ENCODE measurements at regions not wholly inside any gene's neighbourhood (a gene's known extent, or its start where the extent isn't known, plus 50 kb on each side); places are given as distances from the start of the nearest gene placed in this dataset.

DNA sequence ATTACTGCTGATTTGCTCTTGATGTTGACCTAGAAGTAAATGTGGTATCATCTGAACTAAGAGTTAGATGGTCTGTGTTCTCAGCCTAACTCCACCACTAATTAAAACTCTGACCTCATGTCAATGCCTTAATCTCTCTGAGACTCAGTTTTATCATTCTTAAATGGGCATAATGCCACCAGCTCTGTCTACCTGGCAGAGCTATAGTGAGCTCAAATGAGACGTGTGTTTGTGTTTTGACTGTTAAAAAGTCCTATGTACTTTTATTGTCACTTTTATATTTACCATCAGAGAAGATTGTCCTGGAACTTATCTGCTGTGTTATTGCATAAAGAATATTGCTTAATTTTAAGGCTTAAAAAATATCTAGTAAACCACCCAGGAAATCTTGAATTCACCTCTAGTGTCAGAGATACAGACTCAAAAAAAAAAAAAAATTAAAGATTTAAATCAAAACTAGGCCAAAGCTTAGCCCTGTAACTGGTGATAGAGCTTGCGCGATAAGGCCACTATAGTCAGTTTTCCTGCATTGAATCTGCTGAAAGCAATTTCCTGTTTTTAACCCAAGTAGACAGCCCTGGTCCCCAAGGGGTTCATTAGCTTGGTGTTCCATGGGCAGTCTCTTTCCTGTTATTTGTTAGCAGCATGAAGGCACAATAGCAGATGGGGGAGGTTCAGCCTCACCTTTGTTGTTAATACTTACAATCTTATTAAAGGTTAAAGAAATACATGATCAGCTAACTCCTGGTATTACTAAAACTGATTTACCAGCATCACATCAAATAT lies 261.8 kb downstream of the ATP23 start:
- DNase-seq = no peak

DNA sequence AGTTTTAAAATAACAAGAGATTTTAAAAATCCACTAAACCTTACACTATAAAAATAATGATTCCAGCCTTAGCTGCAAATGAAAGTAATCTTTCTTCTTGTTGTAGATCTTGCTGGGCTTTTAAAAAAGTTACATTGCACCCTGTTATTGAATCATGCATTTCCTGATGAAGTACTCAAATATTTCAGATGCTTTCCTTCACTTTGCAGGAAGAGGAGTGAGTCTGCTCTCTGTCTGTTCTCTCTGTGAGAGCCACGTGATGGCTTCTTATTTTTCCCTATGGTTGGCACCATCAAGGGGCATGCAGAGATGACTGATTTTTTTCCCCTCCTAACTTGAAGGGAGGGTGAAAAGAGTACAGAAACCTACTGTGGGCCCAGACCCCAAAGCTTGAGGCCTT lies 262.7 kb downstream of the ATP23 start:
- DNase-seq = no peak

DNA sequence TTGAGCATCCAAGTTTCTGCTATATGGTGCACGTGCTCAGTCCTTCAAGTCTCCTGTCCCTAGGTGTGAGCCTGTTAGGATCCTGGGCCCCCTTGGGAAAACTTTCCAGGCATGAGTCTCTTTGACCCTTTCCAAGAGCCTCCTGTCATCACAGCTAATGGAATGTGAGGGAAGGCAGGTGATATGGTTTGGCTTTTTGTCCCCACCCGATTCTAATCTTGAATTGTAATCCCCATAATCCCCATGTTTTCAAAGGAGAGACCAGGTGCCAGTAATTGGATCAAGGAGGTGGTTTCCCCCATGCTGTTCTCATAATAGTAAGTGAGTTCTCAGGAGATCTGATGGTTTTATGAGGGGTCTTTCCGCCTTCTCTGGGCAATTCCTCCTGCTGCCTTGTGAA lies 265.5 kb downstream of the ATP23 start:
- no peak for DNase-seq

DNA sequence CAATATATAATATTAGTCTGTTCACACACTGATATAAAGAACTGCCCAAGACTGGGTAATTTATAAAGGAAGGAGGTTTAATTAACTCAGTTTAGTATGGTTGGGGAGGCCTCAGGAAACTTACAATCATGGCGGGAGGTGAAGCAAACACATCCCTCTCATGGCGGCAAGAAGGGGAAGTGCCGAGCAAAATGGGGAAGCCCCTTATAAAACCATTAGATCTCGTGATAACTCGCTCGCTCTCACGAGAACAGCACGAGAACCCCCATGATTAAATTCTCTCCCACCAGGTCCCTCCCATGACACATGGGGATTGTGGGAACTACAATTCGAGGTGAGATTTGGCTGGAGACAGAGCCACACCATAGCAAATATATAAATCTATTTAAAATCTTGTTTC lies 269.8 kb downstream of the ATP23 start:
- no peak for DNase-seq

DNA sequence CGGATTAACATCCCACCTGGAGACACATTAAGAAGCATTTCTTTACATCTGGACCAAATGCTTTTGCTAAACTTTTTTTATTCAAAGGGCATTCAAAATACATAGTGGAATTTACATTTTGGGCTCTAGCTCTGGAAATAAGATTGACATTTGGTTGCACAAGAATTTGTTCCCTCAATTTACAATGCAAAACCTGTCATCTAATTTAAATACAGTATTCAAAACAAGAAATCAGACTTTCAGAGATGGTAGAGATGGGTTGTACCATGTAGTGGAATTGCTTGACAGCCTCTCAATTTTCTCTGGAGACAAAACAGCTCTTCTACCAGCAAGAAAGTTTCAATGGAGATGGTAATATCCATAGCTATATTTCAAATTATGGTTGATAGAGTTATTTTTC lies 275.8 kb downstream of the ATP23 start:
- DNase-seq = no peak

DNA sequence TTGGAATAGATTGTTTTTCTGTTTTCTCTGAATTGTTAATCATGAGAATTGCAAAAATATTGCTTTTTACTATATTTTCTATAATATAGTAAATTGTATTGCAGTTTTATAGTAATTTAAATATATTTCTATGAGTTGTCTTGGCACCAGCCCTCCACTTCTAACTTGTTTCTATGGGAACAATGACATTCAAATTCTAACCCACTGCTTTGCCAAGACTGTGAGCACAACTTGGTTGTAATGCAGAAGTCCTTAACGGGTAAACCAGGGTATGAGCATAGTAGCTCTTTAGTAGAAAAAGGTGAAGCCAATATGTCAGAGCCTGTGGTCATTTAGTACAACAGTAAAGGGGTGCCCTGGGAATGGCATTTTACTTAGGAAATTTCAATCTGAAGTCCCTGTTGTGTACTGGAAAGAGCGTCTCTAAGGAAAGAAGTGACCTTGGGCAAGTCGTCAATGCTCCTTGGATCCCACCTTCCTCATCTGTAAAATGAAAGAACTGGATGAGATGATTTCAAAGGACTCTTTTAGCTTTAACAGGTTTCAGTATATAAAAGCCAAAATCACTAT lies 283.3 kb downstream of the ATP23 start:
- no peak for DNase-seq

DNA sequence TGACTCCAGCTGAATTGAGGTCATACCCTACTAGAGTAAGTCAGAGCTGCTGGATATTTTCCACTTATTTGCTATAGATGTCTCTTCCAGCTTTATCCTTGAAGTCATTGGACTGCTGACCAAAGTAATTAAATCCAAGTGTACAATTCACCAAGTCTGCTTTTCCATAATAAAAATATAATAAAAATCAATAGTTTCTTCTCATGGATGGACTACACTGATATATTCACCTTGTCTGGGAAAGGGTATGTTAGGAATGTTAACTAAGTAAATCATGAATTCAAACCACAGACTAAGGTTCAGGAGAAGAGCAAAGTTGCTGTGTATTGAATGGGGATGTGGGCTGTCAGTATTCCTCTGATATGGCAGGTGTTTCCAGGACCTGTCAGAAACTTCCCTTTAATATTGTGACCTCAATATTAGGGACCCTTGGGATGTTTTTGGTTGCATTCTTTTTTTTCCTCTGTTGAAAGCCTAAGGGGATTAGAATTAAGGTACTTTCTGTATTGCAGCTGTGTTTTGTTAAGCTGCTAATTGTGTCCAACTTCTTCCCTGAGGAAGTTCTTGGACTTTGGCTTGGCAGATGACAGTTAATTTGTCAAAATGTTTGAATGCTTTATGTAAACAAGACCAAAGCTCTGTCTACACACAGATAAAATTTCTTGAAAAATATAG lies 284.0 kb downstream of the ATP23 start:
- no peak for DNase-seq

DNA sequence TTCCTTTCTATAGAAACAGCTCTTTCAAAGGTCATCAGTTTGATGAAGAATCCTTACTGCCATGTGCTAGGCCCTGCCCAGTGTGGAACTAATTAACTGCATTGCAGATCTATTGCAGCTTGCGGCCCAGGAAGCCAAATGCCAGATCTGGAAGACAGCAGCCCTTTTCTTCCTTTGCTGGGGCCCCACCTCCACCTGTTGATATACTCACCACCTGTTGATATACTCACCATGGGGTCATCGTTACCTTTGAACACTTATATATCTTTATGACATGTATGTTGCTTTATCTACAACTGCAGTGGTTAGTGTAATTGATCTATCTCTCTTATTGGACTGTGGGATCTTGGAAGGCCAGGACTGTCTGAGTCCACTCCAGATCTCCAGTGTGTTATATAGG lies 292.5 kb downstream of the ATP23 start:
- DNase-seq = no peak

DNA sequence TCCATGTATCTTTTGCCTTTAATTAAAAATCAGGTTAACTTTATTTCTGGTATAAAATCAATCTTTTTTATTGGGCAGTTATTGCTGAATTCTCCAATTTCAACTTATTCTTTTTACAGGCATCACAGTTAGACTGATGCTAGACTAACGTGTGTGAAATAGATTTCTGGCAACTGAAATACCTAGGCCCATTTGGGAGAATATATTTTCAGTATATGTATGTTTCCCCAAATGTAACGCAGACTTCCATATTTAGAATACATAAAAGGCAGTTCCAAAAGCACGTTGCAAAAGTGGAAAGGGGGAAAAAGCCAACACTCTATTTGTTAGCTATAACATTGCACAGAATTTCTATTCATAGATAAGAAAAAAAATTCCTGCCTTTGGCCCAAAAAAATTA lies 297.0 kb downstream of the ATP23 start:
- no peak for DNase-seq

DNA sequence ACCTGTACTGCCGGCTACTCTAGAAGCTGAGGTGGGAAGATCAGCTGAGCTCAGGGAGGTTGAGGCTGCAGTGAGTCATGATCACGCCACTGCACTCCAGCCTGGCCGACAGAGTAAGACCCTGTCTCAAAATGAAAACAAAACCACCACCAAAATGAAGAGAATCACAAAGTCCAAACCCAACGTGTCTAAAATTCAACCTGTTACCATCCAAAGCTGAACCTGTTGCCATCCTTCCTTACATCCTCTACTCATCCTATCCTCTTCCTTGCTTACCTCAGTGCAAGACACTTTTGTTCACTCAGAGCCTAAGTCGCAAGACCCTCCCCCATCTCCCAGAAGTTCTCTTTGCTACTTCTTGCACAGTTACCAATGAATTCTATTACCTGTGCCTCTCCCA lies 299.7 kb downstream of the ATP23 start:
- no peak for DNase-seq

DNA sequence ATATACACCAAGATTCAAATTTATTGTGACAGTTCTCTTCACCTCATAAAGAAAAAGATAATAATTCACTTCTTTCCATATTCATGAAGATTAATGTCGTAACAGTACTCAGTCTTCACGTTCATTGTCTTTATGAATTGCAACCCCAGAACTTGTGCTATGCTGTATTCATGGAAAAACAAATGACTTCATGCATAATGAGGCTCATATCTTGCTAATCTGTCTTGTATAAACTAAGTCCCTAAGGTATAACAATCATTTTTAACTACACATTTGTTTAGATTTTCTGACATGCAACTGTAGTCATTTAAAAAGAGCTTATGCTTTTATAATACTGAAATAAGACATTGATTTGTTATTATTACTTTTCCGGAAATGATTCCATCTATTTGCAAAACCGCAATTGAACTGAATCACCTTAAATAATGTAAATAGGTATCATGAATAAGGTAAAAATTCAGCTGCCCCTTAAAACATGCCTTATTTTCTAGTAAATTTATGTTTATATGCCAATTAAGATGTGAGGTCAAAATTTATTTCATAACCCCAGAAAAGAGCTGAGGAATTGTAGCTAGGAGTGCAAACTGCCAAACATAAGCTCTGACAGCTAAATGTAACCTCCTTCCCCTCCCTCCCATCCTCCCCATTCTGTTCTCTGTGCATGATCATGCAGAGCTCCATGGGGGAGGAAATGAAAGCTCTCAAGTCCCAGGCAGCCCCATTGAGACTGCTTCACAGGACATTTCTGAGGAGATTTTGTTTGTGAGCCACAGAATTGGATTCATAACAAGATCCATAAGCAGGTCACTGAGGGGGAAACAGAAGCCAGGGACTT lies 301.6 kb downstream of the ATP23 start:
- DNase-seq = no peak

DNA sequence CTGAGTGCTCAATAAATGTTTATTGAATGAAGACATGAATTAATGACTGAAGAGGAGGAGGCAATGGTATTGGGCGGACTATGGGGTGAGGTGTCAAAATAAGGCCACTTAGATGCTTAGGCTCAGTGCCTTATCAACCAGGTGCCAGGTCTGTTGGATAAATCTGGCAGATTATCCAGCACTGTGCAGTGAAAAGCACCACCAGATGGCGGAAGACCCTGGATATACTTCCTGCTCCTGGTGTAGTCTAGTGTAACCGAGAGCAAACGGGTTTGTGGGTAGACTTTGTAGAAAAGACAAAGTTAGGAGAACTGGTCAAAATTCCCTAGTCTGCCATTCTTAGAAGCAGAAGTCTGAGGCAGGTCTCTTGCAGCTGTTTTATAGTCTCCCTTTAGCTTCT lies 306.3 kb downstream of the ATP23 start:
- no peak for DNase-seq

DNA sequence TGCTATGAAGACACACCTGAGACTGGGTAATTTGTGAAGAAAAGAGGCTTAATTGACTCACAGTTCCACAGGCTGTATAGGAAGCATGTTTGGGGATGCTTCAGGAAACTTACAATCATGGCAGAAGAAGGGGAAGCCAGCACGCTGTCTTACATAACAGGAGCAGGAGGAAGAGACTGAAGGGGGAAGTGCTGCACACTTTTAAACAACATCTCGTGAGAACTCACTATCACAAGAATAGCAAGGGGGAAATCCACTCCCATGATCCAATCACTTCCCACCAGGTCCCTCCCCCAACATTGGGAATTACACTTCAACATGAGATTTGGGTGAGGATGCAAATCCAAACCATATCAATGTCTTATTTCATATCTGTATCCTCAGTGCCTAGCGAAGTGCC lies 307.2 kb downstream of the ATP23 start:
- DNase-seq = no peak

DNA sequence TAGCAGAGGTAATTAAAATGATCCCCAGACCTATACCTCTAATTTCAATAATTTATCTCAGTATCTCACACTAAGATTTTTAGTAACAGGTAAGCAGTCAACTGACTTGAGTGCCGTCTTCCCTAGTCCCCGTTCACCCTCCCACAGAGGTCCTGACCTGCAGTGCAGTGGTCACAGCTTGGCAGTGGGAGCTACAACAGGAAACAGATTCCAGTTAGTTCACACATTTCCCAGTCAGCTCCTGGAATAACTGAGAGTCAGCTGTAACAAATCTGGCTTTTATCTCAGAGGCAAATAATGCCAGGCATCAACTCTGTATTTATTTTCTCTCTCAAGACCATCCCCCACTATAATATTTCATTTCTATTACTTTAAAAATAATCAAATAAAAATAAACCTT lies 308.2 kb downstream of the ATP23 start:
- no peak for DNase-seq

DNA sequence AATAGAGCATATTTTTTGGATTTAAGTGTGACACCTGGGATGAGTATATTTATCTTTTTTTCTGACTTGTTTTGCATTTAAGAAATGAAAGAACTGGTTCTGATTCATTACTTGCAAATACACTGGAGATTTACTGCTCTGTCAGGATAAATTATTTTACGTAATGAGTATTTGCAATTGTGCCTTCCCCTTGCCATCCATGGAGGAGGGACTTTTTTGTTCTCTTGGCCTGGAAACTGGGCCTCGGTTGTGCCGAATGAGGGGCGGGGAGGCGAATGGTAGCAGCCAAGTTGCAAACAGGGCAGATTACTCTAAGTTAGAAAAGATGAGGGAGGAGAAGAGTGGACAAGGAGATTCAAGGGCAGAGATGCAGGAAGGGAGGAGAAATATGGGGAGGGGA lies 308.7 kb downstream of the ATP23 start:
- DNase-seq = no peak

DNA sequence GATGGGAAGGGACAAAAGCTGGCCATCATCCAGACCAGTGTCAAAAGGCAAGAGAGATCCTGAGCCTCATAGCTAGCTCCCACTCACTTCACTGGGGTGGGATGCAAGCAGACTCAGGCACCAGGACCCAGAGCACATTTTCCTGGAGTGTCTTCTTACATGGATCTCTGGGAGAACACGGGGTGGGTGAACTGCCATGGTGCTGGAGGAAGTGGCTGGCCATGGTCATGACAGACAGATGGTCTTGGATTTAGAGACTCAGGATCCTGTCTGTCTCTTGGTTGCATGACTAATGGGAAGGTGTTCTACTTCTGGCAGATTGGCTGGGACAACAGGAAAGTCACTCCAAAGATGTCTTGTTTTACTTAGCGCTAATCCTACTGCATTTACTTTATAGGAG lies 311.5 kb downstream of the ATP23 start:
- no peak for DNase-seq

DNA sequence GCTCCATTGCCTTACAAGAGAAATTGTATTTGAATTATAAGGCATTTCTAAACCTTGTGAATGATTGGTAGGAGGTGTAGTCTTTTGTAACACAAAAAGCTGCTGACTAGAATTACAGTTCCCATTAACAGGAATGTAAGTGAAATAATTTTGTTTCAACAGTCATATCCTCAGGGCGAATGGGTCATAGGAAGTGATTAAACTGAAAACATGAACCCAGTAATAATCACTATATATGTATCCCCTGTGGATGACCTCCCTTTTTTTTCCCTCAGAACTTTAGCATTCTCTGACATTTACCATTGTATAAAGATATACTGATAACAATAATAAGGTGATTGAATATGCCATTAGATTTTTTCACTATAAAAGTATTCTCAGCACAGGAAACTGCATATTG lies 312.3 kb downstream of the ATP23 start:
- DNase-seq = no peak

DNA sequence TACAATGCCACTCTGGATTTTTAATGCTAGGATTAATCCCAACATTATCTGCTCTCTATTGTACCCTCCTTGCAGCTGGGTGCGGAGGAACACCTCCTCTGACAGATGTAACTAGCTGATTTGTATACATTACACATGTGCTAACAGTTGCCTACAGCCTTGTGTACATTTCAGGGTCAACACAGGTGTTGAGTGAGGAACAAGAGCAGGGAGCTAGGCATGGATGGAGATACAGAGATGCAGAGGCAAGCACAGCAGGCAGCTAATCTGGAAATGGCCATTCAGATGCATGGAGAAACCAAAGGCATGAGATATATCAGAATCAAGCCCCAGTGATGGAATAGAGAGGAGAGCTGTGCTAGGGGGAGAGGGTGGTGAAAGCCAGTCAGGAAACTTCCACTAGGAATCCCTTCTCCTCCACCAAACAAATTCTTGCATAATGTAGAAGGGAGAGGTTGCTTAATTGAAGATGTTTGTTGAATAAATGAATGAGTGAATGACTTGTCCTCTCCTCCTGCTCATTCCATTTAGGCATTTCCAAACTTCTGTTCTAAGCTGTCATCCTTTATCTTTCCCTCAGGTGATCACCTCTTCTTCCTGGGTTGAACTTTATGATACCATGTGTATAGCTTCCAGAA lies 313.2 kb downstream of the ATP23 start:
- no peak for DNase-seq

DNA sequence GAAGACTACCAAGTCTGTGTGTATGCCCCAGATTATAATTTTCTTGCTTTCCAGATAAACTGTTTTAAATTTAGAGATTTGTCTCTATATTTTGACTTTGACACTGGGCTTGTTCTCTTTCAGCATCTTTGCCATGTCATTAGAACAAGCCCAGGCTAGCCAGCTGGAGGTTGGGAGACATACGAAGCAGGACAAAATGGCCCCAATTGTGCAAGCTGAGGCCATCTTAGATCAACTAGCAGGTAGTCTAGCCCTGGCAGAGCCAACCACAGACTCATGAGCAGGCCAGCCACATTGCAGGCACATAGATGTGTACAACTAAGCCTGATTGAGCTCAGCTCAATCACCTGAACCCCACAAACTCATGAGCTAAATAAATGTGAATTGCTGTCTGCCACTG lies 321.4 kb downstream of the ATP23 start:
- DNase-seq = no peak

DNA sequence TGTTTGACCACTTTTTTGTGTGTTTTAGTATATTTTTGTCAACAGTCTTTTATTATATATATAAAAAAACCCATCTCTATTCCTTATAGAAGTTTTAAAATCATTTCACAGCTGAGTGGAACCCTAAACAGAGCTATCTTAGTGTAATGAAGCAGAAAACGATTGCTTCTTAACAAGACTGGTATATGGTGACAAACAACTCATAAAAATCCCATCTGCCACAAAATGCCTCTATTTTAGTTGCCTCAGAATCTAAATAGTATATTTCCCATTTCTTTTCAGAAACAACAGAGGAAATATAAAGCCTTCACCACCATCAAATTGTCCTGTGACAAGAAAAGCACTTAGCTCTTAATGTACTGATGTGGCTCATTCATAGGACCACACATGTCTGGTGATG lies 322.4 kb downstream of the ATP23 start:
- DNase-seq = no peak

DNA sequence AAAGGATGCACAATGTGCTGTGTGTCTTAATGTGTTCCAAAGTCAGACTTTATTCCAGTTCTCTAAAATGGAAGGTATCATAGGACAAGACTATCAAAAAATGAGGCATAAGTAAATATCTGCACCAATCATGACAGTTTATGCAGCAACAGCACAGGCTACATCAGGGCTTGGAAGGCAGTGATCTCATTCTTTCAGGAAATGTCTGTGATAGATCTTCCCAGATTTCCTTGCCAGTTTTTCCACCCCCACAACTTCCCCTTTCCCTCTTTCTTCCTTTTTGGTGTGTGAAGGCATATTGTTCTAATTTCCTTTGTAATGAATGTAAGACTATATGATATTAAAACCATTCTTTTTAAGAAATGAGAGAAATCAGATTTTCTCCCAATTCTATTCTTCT lies 326.7 kb downstream of the ATP23 start:
- no peak for DNase-seq

DNA sequence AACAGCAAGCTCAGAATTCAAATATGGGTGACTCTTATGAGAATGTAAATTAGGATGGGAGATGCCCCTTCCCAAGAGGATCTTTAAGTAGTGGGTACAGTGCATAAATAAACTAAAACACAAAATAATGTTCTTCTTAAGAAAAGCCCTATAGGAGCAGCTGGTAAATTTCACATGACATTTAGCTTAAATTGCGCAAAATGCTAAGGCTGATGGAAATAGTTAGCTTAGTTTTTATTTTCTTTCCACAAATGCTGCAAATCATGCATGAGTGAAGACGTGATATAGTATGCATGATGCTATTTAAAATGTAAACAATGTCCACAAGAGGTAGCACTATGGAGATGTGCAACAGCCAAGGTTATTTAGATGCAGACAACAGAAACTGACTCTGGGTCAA lies 328.1 kb downstream of the ATP23 start:
- DNase-seq = no peak

Measured in CD4-positive, alpha-beta T cell treated with Interleukin-17A for 4 hours (primary cell).